H1 (cell line): ENCODE measurements at regions not wholly inside any gene's neighbourhood (a gene's known extent, or its start where the extent isn't known, plus 50 kb on each side); places are given as distances from the start of the nearest gene placed in this dataset.

ENCODE experiments used
- CTCF ChIA-PET: fragments of 300-600 bp; sonication (Branson Sonifier 250); formaldehyde crosslinking; loops from one replicate; lab custom pipeline; 2021; ENCODE audit not compliant: partially characterized antibody; lab: Charles Lee
- POLR2A ChIA-PET: fragments of 300-600 bp; sonication (Branson Sonifier 250); formaldehyde crosslinking; loops from one replicate; lab custom pipeline; 2021; ENCODE audit warnings: inconsistent platforms; ENCODE audit not compliant: partially characterized antibody; lab: Charles Lee
- DNase-seq, 2 experiments: peaks; one replicate each; pipeline versions ENCODE4 v3.0.0 to v3.0.0-alpha.2; 2010 to 2022; ENCODE audit warnings: low spot score in 2 of 2, low read depth in 1 of 2, mixed read lengths in 1 of 2
- FAIRE-seq: peaks from 2 replicates; lab custom pipeline; 2011; peaks lifted over from hg19 to GRCh38; lab: Jason Lieb, UNC
- H2AFZ ChIP-seq: 2 replicates; pipeline ENCODE4 v1.8.1; 2012; ENCODE audit warnings: low read length, inconsistent platforms
- H2AK5ac ChIP-seq: 2 replicates; pipeline ENCODE4 v1.6.1; 2013; ENCODE audit warnings: low read depth, low read length
- H2BK120ac ChIP-seq: replicated peaks from 2 replicates; pipeline ENCODE3; 2013; ENCODE audit warnings: low read depth, low read length, inconsistent platforms
- H2BK12ac ChIP-seq: 2 replicates; pipeline ENCODE4 v1.6.1; 2013; ENCODE audit warnings: low read depth, low read length
- H2BK15ac ChIP-seq: 2 replicates; pipeline ENCODE4 v1.6.1; 2013; ENCODE audit warnings: low read length
- H2BK20ac ChIP-seq: 2 replicates; pipeline ENCODE4 v1.6.1; 2013; ENCODE audit warnings: low read length
- H2BK5ac ChIP-seq: 2 replicates; pipeline ENCODE4 v1.6.1; 2013; ENCODE audit warnings: low read depth, low read length
- H3K14ac ChIP-seq: 2 replicates; pipeline ENCODE4 v1.6.1; 2013; ENCODE audit warnings: inconsistent platforms; ENCODE audit not compliant: insufficient read length
- H3K18ac ChIP-seq: 2 replicates; pipeline ENCODE4 v1.6.1; 2013; ENCODE audit warnings: low read length; ENCODE audit errors: extremely low read depth
- H3K23ac ChIP-seq: 2 replicates; pipeline ENCODE4 v1.6.1; 2013; ENCODE audit warnings: inconsistent platforms; ENCODE audit not compliant: insufficient read length
- H3K23me2 ChIP-seq: 2 replicates; pipeline ENCODE4 v1.6.1; 2013; ENCODE audit warnings: low read depth, low read length
- H3K27ac ChIP-seq: 2 replicates; pipeline ENCODE4 v1.6.1; 2011; ENCODE audit warnings: low read depth, low read length, inconsistent platforms
- H3K27me3 ChIP-seq, 4 experiments: replicated peaks in 1 of 4; 1 replicate in 1 of 4; 2 replicates in 3 of 4; pipeline versions ENCODE4 v1.6.1 to v1.8.1; 2011 to 2013; ENCODE audit warnings: low read length in 3 of 4, mild to moderate bottlenecking in 3 of 4, inconsistent platforms in 2 of 4, mixed read lengths in 2 of 4, moderate library complexity in 1 of 4; ENCODE audit not compliant: control insufficient read depth in 3 of 4, insufficient read depth in 3 of 4; ENCODE audit errors: extremely low read depth in 1 of 4
- H3K36me3 ChIP-seq, 4 experiments: 2 replicates each; pipeline versions ENCODE4 v1.6.1 to v1.8.1; 2011 to 2013; ENCODE audit warnings: mild to moderate bottlenecking in 4 of 4, low read length in 3 of 4, moderate library complexity in 2 of 4, control low read depth in 1 of 4, inconsistent platforms in 1 of 4; ENCODE audit not compliant: insufficient read depth in 4 of 4, control insufficient read depth in 2 of 4
- H3K4ac ChIP-seq: replicated peaks from 2 replicates; pipeline ENCODE3; 2013; ENCODE audit warnings: low read length, low read depth, mixed read lengths, inconsistent platforms; ENCODE audit not compliant: insufficient read length
- H3K4me1 ChIP-seq, 4 experiments: replicated peaks in 1 of 4; 1 replicate in 1 of 4; 2 replicates in 3 of 4; pipeline versions ENCODE4 v1.6.1 to v1.8.1; 2011 to 2013; ENCODE audit warnings: low read length in 3 of 4, inconsistent platforms in 2 of 4, mixed read lengths in 1 of 4; ENCODE audit not compliant: insufficient read depth in 4 of 4, control insufficient read depth in 3 of 4
- H3K4me2 ChIP-seq, 2 experiments: 2 replicates each; pipeline versions ENCODE4 v1.6.1 to v1.8.1; 2011 to 2013; ENCODE audit warnings: low read depth in 2 of 2, low read length in 2 of 2, control low read depth in 1 of 2, inconsistent platforms in 1 of 2, mild to moderate bottlenecking in 1 of 2; ENCODE audit not compliant: insufficient read depth in 1 of 2
- H3K4me3 ChIP-seq, 4 experiments: fragments of 200-600, 300-600 bp in 1 of 4; sonication (generic), shearing (Covaris generic), sonication (Bioruptor Twin) in 1 of 4; 2 replicates each; pipeline versions ENCODE4 v1.5.1 to v1.8.1; 2011 to 2016; ENCODE audit warnings: low read length in 4 of 4, low read depth in 3 of 4, control low read depth in 2 of 4, inconsistent platforms in 2 of 4, mild to moderate bottlenecking in 2 of 4, mixed read lengths in 1 of 4, moderate library complexity in 1 of 4; ENCODE audit not compliant: insufficient read depth in 2 of 4; ENCODE audit errors: extremely low read depth in 1 of 4
- H3K56ac ChIP-seq: replicated peaks from 2 replicates; pipeline ENCODE3; 2013; ENCODE audit warnings: low read depth, mild to moderate bottlenecking, mixed read lengths, low read length, inconsistent platforms; ENCODE audit not compliant: insufficient read length
- H3K79me1 ChIP-seq: 2 replicates; pipeline ENCODE4 v1.6.1; 2013; ENCODE audit warnings: low read depth, low read length, control low read depth
- H3K79me2 ChIP-seq, 2 experiments: 2 replicates each; pipeline versions ENCODE4 v1.6.1 to v1.8.1; 2012 to 2013; ENCODE audit warnings: low read length in 2 of 2, mild to moderate bottlenecking in 2 of 2, inconsistent platforms in 1 of 2; ENCODE audit not compliant: insufficient read depth in 2 of 2, control insufficient read depth in 1 of 2
- H3K9ac ChIP-seq, 4 experiments: replicated peaks in 1 of 4; 1 replicate in 1 of 4; 2 replicates in 3 of 4; pipeline versions ENCODE4 v1.6.1 to v1.8.1; 2011 to 2013; ENCODE audit warnings: low read depth in 3 of 4, low read length in 3 of 4, control low read depth in 2 of 4, mild to moderate bottlenecking in 2 of 4, moderate library complexity in 2 of 4, inconsistent platforms in 1 of 4; ENCODE audit errors: extremely low read depth in 1 of 4
- H3K9me3 ChIP-seq, 2 experiments: 2 replicates each; pipeline versions ENCODE4 v1.6.1 to v1.8.1; 2012 to 2013; ENCODE audit warnings: mild to moderate bottlenecking in 2 of 2, moderate library complexity in 2 of 2, control low read depth in 1 of 2, inconsistent platforms in 1 of 2, low read depth in 1 of 2, low read length in 1 of 2, mixed read lengths in 1 of 2; ENCODE audit not compliant: insufficient read depth in 2 of 2
- H4K20me1 ChIP-seq, 2 experiments: replicated peaks in 1 of 2; 2 replicates each; pipeline versions ENCODE3 to v1.8.1; 2011 to 2013; ENCODE audit warnings: inconsistent platforms in 2 of 2, low read length in 2 of 2, mild to moderate bottlenecking in 1 of 2; ENCODE audit not compliant: insufficient read depth in 2 of 2, control insufficient read depth in 1 of 2
- H4K5ac ChIP-seq: 2 replicates; pipeline ENCODE4 v1.6.1; 2013; ENCODE audit warnings: low read length, low read depth, mixed read lengths, inconsistent platforms; ENCODE audit not compliant: insufficient read length
- H4K8ac ChIP-seq: 2 replicates; pipeline ENCODE4 v1.8.0; 2013; ENCODE audit warnings: mild to moderate bottlenecking, moderate library complexity, low read length, inconsistent platforms; ENCODE audit not compliant: insufficient read depth; ENCODE audit errors: extremely low read depth
- H4K91ac ChIP-seq: replicated peaks from 2 replicates; pipeline ENCODE3; 2013; ENCODE audit warnings: low read length, mixed read lengths, inconsistent platforms; ENCODE audit not compliant: insufficient read length
- BACH1 ChIP-seq: IDR thresholded peaks from 2 replicates; pipeline ENCODE4 v1.6.1; 2012; ENCODE audit warnings: low read length, improper control_type of control experiment
- CREB1 ChIP-seq: IDR thresholded peaks from 2 replicates; pipeline ENCODE4 v1.6.1; 2012; ENCODE audit warnings: inconsistent platforms
- EGR1 ChIP-seq: IDR thresholded peaks from 2 replicates; pipeline ENCODE4 v1.6.1; 2011; ENCODE audit warnings: low read depth, low read length, borderline replicate concordance
- EZH2 ChIP-seq: fragments of 200-600 bp; sonication (generic); IDR thresholded peaks from 2 replicates; pipeline ENCODE4 v1.7.1; 2012; ENCODE audit warnings: low read depth, mild to moderate bottlenecking, moderate library complexity, low read length, inconsistent platforms; ENCODE audit not compliant: severe bottlenecking
- FOSL1 ChIP-seq: IDR thresholded peaks from 2 replicates; pipeline ENCODE4 v1.6.1; 2011; ENCODE audit warnings: mild to moderate bottlenecking, low read depth, low read length, moderate library complexity; ENCODE audit not compliant: insufficient read depth
- PHF8 ChIP-seq: fragments of 200-600 bp; sonication (generic); conservative IDR thresholded peaks from 2 replicates; pipeline ENCODE4 v1.7.1; 2012; ENCODE audit warnings: low read depth, mild to moderate bottlenecking, inconsistent platforms, low read length, moderate library complexity
- POLR2AphosphoS5 ChIP-seq: IDR thresholded peaks from 2 replicates; pipeline ENCODE4 v1.6.1; 2011; ENCODE audit warnings: low read depth, low read length
- RAD21 ChIP-seq, 2 experiments: IDR thresholded peaks in 1 of 2; conservative IDR thresholded peaks in 1 of 2; 2 replicates each; pipeline ENCODE4 v1.6.1; 2011; ENCODE audit warnings: low read depth in 2 of 2, low read length in 2 of 2, improper control_type of control experiment in 1 of 2, inconsistent platforms in 1 of 2, mild to moderate bottlenecking in 1 of 2, moderate library complexity in 1 of 2
- RFX5 ChIP-seq: IDR thresholded peaks from 2 replicates; pipeline ENCODE4 v1.6.1; 2011; ENCODE audit warnings: low read depth, low read length, improper control_type of control experiment, borderline replicate concordance
- RXRA ChIP-seq: IDR thresholded peaks from 2 replicates; pipeline ENCODE4 v1.6.1; 2011; ENCODE audit warnings: low read depth, mild to moderate bottlenecking, low read length, moderate library complexity; ENCODE audit not compliant: insufficient read depth
- SRF ChIP-seq: IDR thresholded peaks from 2 replicates; pipeline ENCODE4 v1.6.1; 2011; ENCODE audit warnings: mild to moderate bottlenecking, low read depth, low read length, moderate library complexity
- WGBS, 2 experiments: shearing (Covaris generic) in 1 of 2; methylation state at CpG; one replicate each; pipeline versions ENCODE4 v1.1.6 to v1.1.7; 2013 to 2015; ENCODE audit warnings: low lambda C conversion rate in 2 of 2, mixed read lengths in 2 of 2, inconsistent platforms in 1 of 2, low coverage in 1 of 2, missing lambda C conversion rate in 1 of 2; ENCODE audit not compliant: insufficient replicate concordance in 2 of 2, insufficient coverage in 1 of 2, insufficient read length in 1 of 2; ENCODE audit errors: extremely low coverage in 1 of 2, missing lambda C conversion rate in 1 of 2; 5-methylcytosine and 5-hydroxymethylcytosine counted together

DNA sequence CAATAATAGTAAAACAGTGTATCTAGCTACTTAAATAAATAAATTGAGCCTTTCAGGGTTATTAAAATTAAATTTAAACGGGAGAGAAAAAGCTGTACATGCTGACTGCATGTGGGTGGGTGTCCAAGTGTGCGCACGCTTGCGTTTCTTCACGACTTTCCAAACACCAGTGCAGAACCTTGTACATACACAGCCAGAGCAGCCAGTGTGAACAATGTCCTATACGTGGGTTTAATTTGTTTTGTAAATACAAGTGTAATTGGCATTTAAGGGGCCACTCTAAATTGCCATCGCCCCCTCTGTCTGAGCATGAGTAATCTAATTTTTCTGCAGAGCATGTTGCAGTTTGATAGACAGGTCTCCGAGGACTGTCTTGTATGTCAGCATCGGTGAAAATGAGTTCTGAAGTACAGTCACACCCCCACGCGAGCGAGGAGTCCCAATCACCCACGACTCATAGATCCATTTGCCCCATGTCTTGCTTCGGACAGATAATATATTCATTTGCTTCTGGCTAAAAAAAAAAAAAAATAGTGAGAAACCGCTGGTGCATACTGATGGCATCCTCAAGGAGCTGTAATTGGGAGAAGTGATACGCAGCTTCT lies 121.8 kb upstream of the ARRDC4 start:
- Histone ChIP-seq H3K79me1 (no peaks in the 10 kb centered on the region), H4K91ac (no peak overlapping the region), H2AFZ (no peak overlapping the region), H3K4me3 (no peak overlapping the region), H3K4ac (no peak overlapping the region), H3K27me3 (no peaks in the 10 kb centered on the region), H2BK12ac (no peak overlapping the region), H3K27ac (no peak overlapping the region), H4K8ac (no peak overlapping the region), H3K9me3 (no peaks in the 10 kb centered on the region), H2AK5ac (no peak overlapping the region), H3K23me2 (no peaks in the 10 kb centered on the region; the same call in 1 of the 2 replicates), H2BK15ac (no peak overlapping the region), H4K5ac (no peak overlapping the region), H3K56ac (no peak overlapping the region), H3K36me3 (no peaks in the 10 kb centered on the region), H3K23ac (no peak overlapping the region), H3K4me2 (no peak overlapping the region), H3K9ac (no peak overlapping the region), H3K18ac (no peak overlapping the region), H2BK5ac (no peak overlapping the region), H3K4me1 (no peaks in the 10 kb centered on the region), H3K79me2 (no peaks in the 10 kb centered on the region), H4K20me1 (no peaks in the 10 kb centered on the region), H2BK20ac (no peak overlapping the region), H2BK120ac (no peak overlapping the region), H3K14ac (no peak overlapping the region)
- POLR2A ChIA-PET = interaction anchor here (0.6 kb wide), 1 partner anchor 376 kb away, joined by 3 read pairs; no protein-coding TSS in a partner anchor
- WGBS, 2 experiments = 91% methylated on average over 16 of the region's 16 CpGs; no CpG with 5 or more reads in 1 of the 2 experiments
- TF ChIP-seq RXRA = no peak
- TF ChIP-seq EGR1 = no peak
- no peak for TF ChIP-seq PHF8
- no peak for TF ChIP-seq FOSL1
- no peak for TF ChIP-seq BACH1
- no peak for TF ChIP-seq CREB1
- TF ChIP-seq EZH2 = no peak
- no peak for TF ChIP-seq RFX5
- no peak for TF ChIP-seq RAD21 (IDR thresholded peaks at IDR 0.05 in 1 of 2, conservative IDR thresholded peaks at IDR 0.05 in 1 of 2; ENCODE audit: low read depth in 2 of 2, low read length in 2 of 2)
- TF ChIP-seq SRF = no peak
- TF ChIP-seq POLR2AphosphoS5 = no peak
- DNase-seq (no peak), FAIRE-seq (no peak)
- CTCF ChIA-PET = interaction anchor here (0.6 to 1.0 kb wide), 4 partner anchors 9 to 408 kb away, joined by 3 to 5 read pairs (median 4); no protein-coding TSS in a partner anchor
